Trophoblast cell (in vitro differentiated cells and primary cell): ENCODE measurements at regions not wholly inside any gene's neighbourhood (a gene's known extent, or its start where the extent isn't known, plus 50 kb on each side); places are given as distances from the start of the nearest gene placed in this dataset.

ENCODE experiments used
- DNase-seq, 2 donors: peaks; one replicate each; pipeline ENCODE4 v3.0.0-alpha.2; 2016
- H2AFZ ChIP-seq: 2 replicates; pipeline ENCODE4 v1.6.1; 2013; ENCODE audit warnings: low read length, moderate library complexity, mild to moderate bottlenecking; ENCODE audit not compliant: insufficient read depth, poor library complexity
- H2AK5ac ChIP-seq: 2 replicates; pipeline ENCODE4 v1.6.1; 2013; ENCODE audit warnings: mild to moderate bottlenecking, low read length
- H2BK120ac ChIP-seq: 2 replicates; pipeline ENCODE4 v1.6.1; 2013; ENCODE audit warnings: low read length, mild to moderate bottlenecking, moderate library complexity; ENCODE audit not compliant: insufficient read depth, poor library complexity
- H2BK12ac ChIP-seq: 2 replicates; pipeline ENCODE4 v1.6.1; 2013; ENCODE audit warnings: mild to moderate bottlenecking, low read length, moderate library complexity
- H2BK5ac ChIP-seq: 2 replicates; pipeline ENCODE4 v1.6.1; 2013; ENCODE audit warnings: low read length, low read depth, moderate library complexity, mild to moderate bottlenecking; ENCODE audit not compliant: poor library complexity
- H3K14ac ChIP-seq: 2 replicates; pipeline ENCODE4 v1.6.1; 2013; ENCODE audit warnings: mild to moderate bottlenecking, low read length
- H3K18ac ChIP-seq: 2 replicates; pipeline ENCODE4 v1.6.1; 2013; ENCODE audit warnings: mild to moderate bottlenecking, low read length
- H3K23ac ChIP-seq: 2 replicates; pipeline ENCODE4 v1.6.1; 2013; ENCODE audit warnings: low read length
- H3K27ac ChIP-seq: 2 replicates; pipeline ENCODE4 v1.5.1; 2013; ENCODE audit warnings: low read depth, mild to moderate bottlenecking, inconsistent platforms, low read length, moderate library complexity
- H3K27me3 ChIP-seq: 2 replicates; pipeline ENCODE4 v1.6.1; 2013; ENCODE audit warnings: inconsistent platforms, mild to moderate bottlenecking, low read length, moderate library complexity; ENCODE audit not compliant: insufficient read depth
- H3K36me3 ChIP-seq, 2 experiments: 1 replicate in 1 of 2; 2 replicates in 1 of 2; pipeline ENCODE4 v1.6.1; 2013; ENCODE audit warnings: low read length in 2 of 2, mild to moderate bottlenecking in 2 of 2, moderate library complexity in 1 of 2; ENCODE audit not compliant: insufficient read depth in 2 of 2, control insufficient read depth in 1 of 2
- H3K4ac ChIP-seq: 2 replicates; pipeline ENCODE4 v1.6.1; 2013; ENCODE audit warnings: low read depth, mild to moderate bottlenecking, low read length, moderate library complexity
- H3K4me1 ChIP-seq, 2 experiments: 1 replicate in 1 of 2; 2 replicates in 1 of 2; pipeline ENCODE4 v1.6.1; 2013; ENCODE audit warnings: low read length in 2 of 2, mild to moderate bottlenecking in 2 of 2, moderate library complexity in 1 of 2; ENCODE audit not compliant: insufficient read depth in 2 of 2, control insufficient read depth in 1 of 2
- H3K4me2 ChIP-seq: 2 replicates; pipeline ENCODE4 v1.6.1; 2013; ENCODE audit warnings: inconsistent platforms, mild to moderate bottlenecking, low read length, moderate library complexity
- H3K4me3 ChIP-seq: 2 replicates; pipeline ENCODE4 v1.5.1; 2013; ENCODE audit warnings: mild to moderate bottlenecking, low read depth, low read length, inconsistent platforms
- H3K79me1 ChIP-seq: one replicate; pipeline ENCODE4 v1.6.1; 2013; ENCODE audit warnings: low read length
- H3K79me2 ChIP-seq: 2 replicates; pipeline ENCODE4 v1.6.1; 2013; ENCODE audit warnings: low read length, mild to moderate bottlenecking; ENCODE audit not compliant: control insufficient read depth, insufficient read depth, poor library complexity
- H3K9ac ChIP-seq: 2 replicates; pipeline ENCODE4 v1.6.1; 2013; ENCODE audit warnings: mild to moderate bottlenecking, low read length
- H3K9me3 ChIP-seq: 2 replicates; pipeline ENCODE4 v1.6.1; 2013; ENCODE audit warnings: low read depth, mild to moderate bottlenecking, control low read depth, inconsistent platforms, low read length; ENCODE audit not compliant: insufficient read depth
- H4K12ac ChIP-seq: 2 replicates; pipeline ENCODE4 v1.6.1; 2013; ENCODE audit warnings: low read depth, mild to moderate bottlenecking, low read length, moderate library complexity
- H4K8ac ChIP-seq: 2 replicates; pipeline ENCODE4 v1.6.1; 2013; ENCODE audit warnings: low read depth, mild to moderate bottlenecking, low read length, moderate library complexity
- H4K91ac ChIP-seq: one replicate; pipeline ENCODE4 v1.6.1; 2013; ENCODE audit warnings: low read depth, mild to moderate bottlenecking, low read length, moderate library complexity
- WGBS: extraction: QIAGEN DNeasy Blood & Tissue Kit; methylation state at CpG from one replicate; pipeline ENCODE4 v1.1.7; 2013; ENCODE audit warnings: missing lambda C conversion rate; ENCODE audit not compliant: insufficient read length, insufficient coverage; ENCODE audit errors: extremely low coverage; 5-methylcytosine and 5-hydroxymethylcytosine counted together

DNA sequence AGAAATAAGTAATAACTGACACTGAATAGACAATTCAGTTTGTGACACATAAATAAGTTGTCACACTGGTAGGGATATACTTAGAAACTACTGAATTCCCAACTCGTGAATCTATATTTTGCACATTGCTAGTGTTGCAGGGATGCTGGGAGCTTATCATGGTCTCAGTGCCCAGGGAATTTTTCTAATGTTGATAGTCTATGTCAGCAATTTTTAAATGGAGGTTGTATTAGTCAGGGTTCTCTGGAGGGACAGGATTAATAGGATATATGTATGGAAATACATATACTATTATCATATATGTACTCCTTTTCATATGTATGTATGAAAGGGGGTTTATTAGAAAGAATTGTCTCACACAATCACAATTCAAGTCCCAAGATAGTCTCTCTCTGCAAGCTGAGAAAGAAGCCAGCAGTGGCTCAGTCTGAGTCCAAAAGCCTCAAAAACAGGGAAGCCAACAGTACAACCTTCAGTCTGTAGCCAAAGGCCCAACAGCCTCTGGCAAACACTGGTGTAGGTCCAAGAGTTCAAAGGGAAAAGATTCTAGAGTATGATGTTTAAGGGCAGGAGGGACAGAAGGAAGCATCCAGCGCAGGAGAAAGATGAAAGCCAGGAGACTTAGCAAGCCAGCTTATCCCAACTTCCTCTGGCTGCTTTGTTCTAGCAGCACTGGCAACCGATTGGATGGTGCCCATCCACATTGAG lies 980.9 kb upstream of the GJE1 start:
- no peak overlapping the region for H4K91ac ChIP-seq
- H3K9me3 ChIP-seq = no peaks in the 10 kb centered on the region
- H3K27me3 ChIP-seq = no peaks in the 10 kb centered on the region
- H2AFZ ChIP-seq = no peak overlapping the region
- no peaks in the 10 kb centered on the region for H3K79me1 ChIP-seq
- H3K4me2 ChIP-seq = no peak overlapping the region
- H3K4me3 ChIP-seq = no peak overlapping the region
- H3K4ac ChIP-seq = no peak overlapping the region
- no peak overlapping the region for H4K12ac ChIP-seq
- H2BK12ac ChIP-seq = no peak overlapping the region
- H2BK120ac ChIP-seq = no peak overlapping the region
- H3K14ac ChIP-seq = no peak overlapping the region
- no peak overlapping the region for H2AK5ac ChIP-seq
- H3K27ac ChIP-seq = no peak overlapping the region
- H3K4me1 ChIP-seq = no peaks in the 10 kb centered on the region
- no peak overlapping the region for H4K8ac ChIP-seq
- H3K36me3 ChIP-seq = no peaks in the 10 kb centered on the region
- no CpG with 5 or more reads among the region's 3 CpGs for WGBS
- H3K18ac ChIP-seq = no peak overlapping the region
- no peak overlapping the region for H3K23ac ChIP-seq
- no peak overlapping the region for H3K9ac ChIP-seq
- DNase-seq = no peak
- no peaks in the 10 kb centered on the region for H3K79me2 ChIP-seq
- H2BK5ac ChIP-seq = no peak overlapping the region

DNA sequence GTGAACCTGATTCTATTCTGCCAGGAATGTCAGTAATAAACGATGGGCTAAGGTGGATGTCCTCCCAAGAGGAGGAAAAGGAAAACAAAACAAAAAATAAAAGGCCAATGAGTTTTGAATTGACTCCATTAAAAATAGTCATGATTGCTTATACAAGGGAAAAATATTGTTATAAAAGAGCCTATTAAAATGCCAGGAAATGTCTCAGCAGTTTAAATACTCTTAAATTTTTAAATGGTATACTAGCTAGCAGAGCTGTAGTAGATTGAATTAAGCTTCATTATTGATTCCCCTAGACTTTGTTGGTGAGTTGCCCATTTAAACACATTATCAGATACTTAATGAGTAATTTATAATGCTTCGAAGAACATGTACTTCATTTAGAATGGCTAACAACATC lies 990.9 kb upstream of the GJE1 start:
- H3K4me3 ChIP-seq = no peak overlapping the region

DNA sequence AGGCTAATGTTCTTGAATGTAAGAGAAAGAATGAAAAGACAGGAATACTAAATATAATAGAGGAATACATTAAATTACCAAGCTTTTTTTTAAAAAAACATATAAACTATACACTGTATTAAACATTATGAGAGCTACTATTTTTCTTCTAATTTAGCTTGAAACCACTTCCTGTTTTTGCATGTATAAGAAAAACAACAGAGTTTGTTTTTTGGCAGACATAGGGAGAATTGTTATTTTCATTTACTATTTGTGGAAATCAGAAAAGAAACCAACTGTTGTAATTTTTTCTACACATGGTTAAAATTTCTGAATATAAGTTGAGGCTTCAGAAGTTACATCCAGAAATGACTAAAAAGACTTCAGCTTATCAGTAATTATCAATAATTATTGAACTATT lies 991.8 kb upstream of the GJE1 start:
- Histone ChIP-seq H3K27ac (no peak overlapping the region), H4K91ac (no peak overlapping the region), H3K4ac (no peak overlapping the region), H3K36me3 (no peaks in the 10 kb centered on the region), H4K12ac (no peak overlapping the region), H3K18ac (no peak overlapping the region), H3K9me3 (no peaks in the 10 kb centered on the region), H3K79me1 (no peaks in the 10 kb centered on the region), H3K4me2 (no peak overlapping the region), H4K8ac (no peak overlapping the region), H2AFZ (no peak overlapping the region), H3K14ac (no peak overlapping the region), H2BK120ac (no peak overlapping the region), H3K79me2 (no peaks in the 10 kb centered on the region), H2AK5ac (no peak overlapping the region), H3K27me3 (no peaks in the 10 kb centered on the region), H3K4me3 (no peak overlapping the region), H2BK5ac (no peak overlapping the region), H3K9ac (no peak overlapping the region), H2BK12ac (no peak overlapping the region), H3K23ac (no peak overlapping the region), H3K4me1 (no peaks in the 10 kb centered on the region)
- no peak for DNase-seq

More for the DNA sequence above, 990.9 kb upstream of the GJE1 start:
- no peak overlapping the region for H2AFZ ChIP-seq
- no peaks in the 10 kb centered on the region for H3K79me1 ChIP-seq
- no peak overlapping the region for H3K4me2 ChIP-seq
- no peaks in the 10 kb centered on the region for H3K27me3 ChIP-seq
- no peak overlapping the region for H4K8ac ChIP-seq
- no peak overlapping the region for H3K18ac ChIP-seq
- no peaks in the 10 kb centered on the region for H3K79me2 ChIP-seq
- no peak overlapping the region for H3K14ac ChIP-seq
- H2BK12ac ChIP-seq = no peak overlapping the region
- no peaks in the 10 kb centered on the region for H3K4me1 ChIP-seq
- no peak overlapping the region for H2BK5ac ChIP-seq
- no peak overlapping the region for H3K23ac ChIP-seq
- WGBS = no CpG with 5 or more reads among the region's 2 CpGs
- no peak overlapping the region for H4K12ac ChIP-seq
- H3K27ac ChIP-seq = no peak overlapping the region
- no peak overlapping the region for H4K91ac ChIP-seq
- no peak overlapping the region for H2BK120ac ChIP-seq
- no peak overlapping the region for H2AK5ac ChIP-seq
- H3K9ac ChIP-seq = no peak overlapping the region
- no peak overlapping the region for H3K4ac ChIP-seq
- no peak for DNase-seq
- no peaks in the 10 kb centered on the region for H3K36me3 ChIP-seq
- no peaks in the 10 kb centered on the region for H3K9me3 ChIP-seq

DNA sequence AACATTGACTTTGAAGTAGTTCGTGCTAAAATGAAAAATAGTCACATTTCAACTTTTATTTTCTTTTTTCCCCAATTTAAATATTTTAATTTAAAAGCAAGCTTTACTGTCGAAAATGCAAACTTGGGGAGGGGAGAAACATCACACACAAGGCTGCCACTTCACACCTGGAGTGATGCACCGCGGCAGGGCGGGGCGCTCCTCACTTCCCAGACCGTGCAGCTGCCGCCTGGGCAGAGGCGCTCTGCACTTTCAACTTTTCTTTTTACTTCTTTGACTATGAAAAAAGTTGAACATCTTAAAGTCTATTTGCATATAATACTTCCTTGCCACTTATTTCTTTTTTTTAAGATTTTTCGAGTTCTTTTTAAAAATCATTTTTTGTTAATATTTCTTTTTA lies 993.3 kb upstream of the GJE1 start:
- Histone ChIP-seq H3K36me3 (no peaks in the 10 kb centered on the region), H3K23ac (no peak overlapping the region), H3K9ac (no peak overlapping the region), H3K27me3 (no peaks in the 10 kb centered on the region), H3K18ac (no peak overlapping the region), H3K4ac (no peak overlapping the region), H3K4me1 (no peaks in the 10 kb centered on the region), H3K4me2 (no peak overlapping the region), H3K9me3 (no peaks in the 10 kb centered on the region), H3K14ac (no peak overlapping the region), H2BK120ac (no peak overlapping the region), H4K12ac (no peak overlapping the region), H3K79me1 (no peaks in the 10 kb centered on the region), H4K91ac (no peak overlapping the region), H3K79me2 (no peaks in the 10 kb centered on the region), H2BK12ac (no peak overlapping the region), H3K27ac (no peak overlapping the region), H2BK5ac (no peak overlapping the region), H4K8ac (no peak overlapping the region), H3K4me3 (no peak overlapping the region), H2AFZ (no peak overlapping the region), H2AK5ac (no peak overlapping the region)
- no CpG with 5 or more reads among the region's 10 CpGs for WGBS
- DNase-seq = no peak
